ENCODE measurements at regions not wholly inside any gene's neighbourhood (a gene's known extent, or its start where the extent isn't known, plus 50 kb on each side); places are given as distances from the start of the nearest gene placed in this dataset.

DNA sequence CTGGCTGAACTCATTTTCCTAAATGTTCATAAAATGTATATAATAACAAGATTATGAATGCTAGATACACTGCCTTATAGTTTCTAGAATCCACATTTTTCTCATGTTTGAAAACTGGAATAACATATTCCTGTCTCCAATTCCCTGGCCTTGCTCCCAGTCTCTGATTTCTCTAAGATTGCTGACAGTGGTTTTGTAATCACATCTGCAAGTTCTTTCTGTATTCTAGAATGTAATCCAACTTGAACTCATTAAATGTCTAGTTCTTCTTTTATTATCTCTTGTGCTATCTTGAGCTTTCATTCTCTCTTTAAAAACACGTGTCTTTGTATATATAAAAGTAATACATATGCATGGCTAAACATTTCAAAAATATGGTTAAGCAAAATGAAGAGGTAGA, 215.2 kb upstream of the ADAMTS9 start:
- DNase-seq: no peak

DNA sequence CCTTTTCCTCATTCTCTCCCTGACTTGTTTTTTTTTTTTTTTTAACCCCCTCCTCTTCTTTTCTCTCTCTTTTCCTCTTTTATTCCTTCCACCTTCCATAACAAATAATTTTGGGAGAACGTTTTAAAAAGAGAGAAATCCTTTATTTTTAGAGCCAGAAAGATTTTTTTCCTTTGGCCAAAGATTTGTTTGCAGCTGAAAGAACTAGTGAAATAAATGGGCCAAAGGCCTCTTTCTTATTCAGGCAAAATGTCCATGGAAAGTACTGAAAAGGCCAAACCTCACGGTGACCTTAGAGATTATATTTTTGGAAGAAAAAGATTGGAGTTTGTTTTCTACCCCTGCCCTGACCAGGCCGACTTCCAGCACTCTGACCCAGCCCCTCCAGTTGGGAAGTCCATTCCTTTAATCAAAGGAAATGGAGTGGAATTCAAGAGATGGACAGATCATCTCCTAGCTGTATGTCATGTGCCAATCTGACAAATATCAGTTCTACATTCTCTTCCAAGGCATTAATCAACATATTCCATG, 214.3 kb upstream of the ADAMTS9 start:
- DNase-seq: no peak

DNA sequence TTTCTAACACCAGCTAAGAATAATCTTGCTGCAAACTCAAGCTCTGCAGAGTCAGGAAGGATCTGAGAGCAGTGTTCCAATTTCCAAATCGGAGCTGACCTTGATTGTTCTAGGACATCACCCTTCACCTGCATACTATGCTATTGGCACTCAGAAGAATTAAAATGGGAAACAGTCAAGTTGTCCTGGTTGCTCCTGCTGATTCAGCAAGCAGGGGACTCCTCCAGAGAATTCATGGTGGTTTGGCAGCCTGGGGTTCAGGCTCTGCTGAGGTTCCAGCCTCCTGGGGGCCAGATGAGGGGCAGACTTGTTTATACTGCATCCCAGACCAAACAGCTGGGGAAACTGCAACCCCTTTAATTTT, 213.7 kb upstream of the ADAMTS9 start:
- no peak for DNase-seq

DNA sequence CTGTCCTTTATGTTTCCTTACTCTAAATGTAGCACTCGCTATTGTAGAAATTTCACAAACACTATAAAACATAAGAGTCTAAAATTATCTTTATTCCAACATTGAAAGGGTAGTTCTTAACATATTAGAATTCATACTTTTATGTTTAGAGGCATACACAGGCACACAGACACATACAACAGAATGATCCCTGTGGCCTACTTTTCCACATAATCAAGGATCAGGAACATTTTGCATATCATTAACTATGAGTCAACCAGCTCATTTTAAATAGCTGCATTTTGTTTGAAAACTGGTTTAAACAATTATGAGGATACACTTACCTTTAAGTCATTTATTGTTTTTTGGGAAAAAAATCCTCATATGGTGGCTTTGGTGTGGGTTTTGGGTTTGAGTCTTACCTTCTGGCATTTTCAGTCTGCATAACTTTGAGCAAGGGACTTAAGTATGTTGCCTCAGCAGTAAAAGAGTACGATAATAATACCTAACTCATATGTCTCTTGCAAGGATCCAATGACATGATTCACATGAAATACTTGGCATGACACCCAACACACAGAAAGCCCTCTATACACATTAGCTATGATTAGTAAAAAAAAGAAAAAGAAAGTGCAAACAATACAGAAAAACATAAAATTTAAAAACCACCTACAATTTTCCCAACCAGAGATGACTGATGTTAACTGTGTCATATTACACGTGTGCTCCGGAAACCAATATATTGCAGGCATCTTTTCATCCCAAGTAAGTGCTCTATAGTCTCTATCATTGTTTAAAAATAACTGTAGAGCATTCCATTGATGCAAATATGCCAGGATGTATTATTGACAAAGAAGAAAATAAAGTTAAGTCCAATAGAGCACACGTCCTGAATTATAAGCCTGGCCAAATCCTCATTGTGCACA, 213.1 kb upstream of the ADAMTS9 start:
- DNase-seq: no peak

DNA sequence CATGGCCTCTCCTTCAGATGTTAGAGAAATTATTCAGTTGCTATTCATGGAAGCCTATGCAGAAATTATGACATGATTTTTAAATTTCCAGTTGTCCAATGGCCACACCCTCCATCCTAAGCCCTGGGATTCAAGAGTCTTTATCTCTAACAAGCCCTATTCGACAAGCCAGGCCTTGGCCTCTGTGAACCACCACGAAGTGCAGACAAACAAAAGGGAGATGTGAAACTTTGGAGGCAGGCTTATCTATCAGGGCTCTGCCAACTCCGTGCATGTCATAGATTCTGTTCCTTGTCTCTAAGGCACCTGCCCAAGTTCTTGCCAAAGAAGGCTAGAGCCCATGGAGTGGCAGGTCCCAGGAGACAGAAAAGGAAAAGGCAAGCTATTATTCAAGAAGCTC, 212.4 kb upstream of the ADAMTS9 start:
- DNase-seq: no peak

DNA sequence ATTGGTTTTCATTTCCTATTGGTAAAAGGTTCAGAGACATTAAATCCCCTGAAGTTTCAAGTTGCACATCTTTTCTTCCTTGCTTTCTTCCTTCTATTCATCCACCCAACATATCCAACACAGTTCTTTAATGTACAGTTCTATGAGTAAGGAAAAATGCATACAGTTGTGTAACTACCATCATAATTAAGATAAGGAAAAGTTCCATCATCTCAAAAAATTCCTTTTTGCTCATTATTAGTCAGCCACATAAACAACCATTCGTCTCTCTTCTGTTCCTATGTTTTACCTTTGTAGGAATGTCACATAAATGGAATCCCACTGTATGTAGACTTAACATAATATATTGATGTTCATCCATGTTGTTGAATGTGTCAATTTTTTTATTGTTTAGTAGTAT, 211.1 kb upstream of the ADAMTS9 start:
- no peak for DNase-seq

DNA sequence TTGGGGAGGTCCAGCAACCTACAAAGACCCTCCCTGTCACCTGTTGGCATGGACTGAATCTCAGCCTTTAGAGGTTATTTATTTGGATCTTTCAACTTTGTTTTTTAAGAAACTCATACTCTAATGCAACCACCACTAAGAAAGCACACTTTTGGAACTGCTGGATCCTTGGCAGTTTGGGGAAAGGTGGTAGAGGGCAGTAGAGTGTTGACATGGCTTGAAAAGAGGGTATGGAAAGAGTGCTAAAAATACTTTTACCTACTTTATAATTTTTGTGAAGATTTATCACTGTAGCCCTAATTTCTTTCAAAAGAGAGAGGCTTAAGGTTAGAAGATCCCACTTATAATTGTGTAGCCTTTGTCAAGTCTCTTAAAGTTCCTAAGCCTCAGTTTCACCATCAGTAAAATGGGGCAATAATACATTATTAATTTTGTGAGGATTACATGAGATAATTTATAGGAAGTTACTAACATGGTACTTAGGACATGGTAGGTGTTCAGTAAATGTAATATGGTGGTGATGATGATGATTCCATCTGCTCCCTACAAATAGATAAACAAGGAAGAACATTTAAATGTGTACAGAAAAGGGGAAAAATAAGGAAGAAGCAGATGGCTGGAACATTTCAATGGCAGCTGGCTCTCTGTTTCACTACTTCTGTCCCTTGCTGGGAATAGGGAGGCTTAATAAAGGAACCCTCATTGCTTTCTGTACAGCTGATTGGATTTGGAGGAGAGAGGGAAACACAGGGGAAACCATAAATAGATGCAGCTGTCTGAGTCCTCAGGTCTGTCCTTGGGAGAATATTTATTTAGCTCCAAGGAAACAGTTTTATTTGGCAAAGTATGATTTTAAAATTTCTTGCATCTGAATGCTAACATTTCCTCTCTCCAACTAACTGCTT, 208.4 kb upstream of the ADAMTS9 start:
- no peak for DNase-seq

DNA sequence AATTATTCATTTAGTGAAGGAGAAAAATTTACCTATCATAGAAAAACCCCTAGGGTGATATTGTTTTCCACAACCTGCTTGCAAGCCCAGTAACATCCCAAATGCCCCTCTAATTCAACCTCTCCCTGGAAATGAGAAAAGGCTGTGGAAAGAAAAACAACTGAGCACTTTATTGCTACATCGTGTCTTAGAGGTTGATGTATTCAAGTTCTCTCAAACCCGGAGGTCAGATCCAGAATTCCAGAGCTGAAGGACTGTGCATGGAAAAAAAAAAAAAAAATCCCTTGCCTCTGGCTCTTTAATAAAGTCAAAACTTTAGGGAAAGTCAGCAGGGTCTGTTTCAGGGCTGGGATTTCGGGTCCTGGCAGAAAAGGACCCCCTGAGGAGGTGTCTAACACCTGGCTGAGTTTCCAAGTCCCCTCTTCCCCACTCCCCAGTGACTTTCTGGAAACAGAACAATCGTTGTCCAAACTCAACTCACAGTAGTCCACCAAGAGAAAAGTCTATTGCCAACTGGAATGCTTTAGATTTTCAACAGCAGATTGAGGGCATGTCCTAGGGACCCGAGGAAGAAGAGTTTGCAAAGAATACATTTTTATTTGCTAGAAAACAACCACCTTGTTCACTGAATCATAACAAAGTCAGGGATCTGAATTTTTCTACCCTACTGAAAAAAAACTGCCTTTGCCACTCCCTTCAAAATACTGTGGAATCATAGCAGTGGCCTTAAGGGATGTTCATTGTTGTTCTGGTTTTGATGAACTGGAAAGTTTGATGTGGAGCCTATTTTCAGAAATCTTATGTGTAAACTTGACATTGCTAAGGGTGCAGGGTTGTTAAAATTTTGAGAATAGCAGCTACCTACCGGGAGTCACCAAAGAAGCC, 207.5 kb upstream of the ADAMTS9 start:
- no peak for DNase-seq

DNA sequence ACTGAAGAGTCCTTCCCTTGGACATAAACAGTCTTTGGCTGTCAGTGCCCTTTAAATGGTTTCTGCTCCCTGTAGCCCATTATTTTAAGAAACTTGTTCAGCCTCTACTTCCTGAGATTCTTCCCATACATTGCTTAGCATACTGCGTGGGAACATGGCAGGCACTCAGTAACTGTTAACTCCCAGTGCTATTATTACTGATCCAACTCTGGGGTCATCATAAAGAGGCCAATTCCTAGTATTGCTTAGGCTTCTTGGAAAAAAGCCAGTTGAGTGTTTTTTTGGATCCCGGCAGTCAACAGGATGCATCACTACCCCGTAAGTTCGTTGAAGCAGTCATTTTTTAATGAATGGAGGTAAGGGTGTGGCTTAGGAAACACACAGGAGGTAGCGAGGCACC, 206.2 kb upstream of the ADAMTS9 start:
- DNase-seq: no peak

DNA sequence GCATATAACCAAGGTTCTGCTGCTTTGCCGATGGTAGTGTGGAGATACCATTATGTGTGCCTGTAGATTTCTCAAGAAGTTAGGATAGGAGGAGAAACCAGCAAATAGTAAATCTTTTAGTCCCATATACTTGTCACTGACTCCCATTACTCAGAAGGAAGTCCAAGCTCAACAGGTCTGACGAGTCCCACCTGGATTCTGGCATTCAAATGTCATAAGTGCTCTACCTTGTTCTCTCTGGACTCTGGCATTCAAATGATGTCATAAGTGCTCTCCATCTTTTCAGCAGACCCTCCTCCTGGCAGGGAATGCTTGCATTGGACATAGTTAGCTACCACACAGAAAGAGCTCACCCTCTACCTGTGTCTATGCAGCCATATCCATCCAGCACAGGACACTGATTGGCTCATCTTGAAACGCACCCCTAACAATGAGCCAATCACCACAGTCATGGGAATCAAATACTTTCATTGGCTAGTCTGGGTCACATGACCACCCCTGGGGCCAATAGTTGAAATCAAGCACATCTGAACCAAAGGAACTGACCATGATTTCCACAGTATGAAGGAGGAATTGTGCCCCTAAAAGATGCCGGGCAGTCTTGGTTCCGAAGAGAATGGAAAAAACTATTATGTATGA, 205.0 kb upstream of the ADAMTS9 start:
- no peak for DNase-seq

DNA sequence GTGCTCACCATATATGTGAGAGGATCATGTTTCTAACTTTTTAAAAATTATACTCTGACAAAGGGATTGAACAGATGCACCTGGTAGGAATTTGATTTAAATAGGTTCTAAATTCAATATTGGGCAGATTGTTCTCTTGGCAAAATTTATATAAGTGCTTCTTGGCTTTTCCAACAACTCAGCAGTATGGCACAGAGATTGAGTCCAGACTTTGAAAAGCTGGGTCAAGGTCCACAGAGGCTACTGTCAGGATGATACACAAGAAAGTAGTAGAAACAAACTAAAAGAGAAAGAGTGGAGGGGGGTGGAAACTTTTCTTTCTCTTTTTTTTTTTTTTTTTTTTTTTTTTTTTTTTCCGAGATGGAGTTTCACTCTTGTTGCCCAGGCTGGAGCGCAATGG, 203.2 kb upstream of the ADAMTS9 start:
- DNase-seq: no peak

DNA sequence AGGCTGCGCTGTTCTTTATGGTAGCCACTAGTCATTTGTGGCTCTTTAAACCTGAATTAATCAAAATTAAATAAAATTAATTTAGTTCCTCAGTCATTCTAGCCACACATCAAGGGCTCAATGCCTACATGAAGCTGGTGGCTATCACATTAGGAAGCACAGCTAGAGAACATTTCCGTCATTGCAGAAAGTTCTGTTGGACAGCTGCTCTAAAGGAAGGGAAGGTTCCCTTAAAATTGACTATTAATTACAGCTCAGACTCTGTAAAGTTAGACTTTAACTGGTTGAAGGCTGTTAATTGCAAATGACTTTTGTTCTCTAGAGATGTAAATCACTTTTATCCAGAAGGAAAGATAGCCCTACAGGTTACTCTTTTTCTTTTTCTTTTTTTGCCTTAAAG, 202.7 kb upstream of the ADAMTS9 start:
- DNase-seq: no peak

DNA sequence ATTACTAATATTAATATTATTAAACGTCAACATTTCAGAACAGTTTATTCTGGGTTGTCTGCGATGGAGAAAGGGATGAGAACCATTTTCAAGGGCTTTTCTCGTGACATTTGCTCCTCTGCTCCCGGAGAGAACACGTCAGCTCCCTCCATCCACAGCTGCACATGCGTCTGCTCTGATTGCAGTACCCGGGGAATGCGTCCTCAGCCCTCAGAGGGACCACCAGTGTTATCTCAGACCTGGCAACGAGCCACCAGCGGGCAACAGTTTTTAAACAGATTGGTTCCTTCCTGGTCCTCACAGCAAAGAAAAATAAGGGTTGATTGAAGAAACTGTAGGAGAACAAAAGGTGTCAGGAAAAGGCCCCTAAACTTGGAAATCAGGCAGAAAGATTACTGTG, 202.2 kb upstream of the ADAMTS9 start:
- no peak for DNase-seq

DNA sequence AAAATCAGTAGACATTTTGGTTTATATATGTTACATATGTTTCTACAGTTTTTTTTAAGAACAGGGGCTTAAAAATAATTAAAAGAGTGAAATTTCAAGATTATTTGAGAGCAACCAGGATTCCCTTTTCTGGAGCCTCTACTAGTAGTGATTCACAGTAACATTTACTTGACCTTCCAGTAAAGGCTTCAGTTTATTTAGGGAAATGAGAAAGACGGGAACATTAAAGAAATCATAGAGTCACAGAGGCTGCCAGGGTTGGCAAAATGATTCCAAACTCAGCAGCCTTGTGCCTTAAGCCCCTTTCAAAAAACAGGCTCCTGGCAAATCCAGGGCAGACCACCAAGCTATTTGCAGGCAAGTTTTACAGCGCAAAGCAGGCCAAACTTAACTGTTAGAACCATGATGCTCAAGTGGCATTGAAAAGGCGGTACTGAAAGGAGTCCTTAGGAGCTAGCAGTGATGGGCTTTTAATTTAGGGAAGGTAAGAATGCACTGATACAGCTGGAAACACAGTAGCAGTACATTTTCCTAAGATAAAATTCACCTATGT, 201.1 kb upstream of the ADAMTS9 start:
- no peak for DNase-seq

DNA sequence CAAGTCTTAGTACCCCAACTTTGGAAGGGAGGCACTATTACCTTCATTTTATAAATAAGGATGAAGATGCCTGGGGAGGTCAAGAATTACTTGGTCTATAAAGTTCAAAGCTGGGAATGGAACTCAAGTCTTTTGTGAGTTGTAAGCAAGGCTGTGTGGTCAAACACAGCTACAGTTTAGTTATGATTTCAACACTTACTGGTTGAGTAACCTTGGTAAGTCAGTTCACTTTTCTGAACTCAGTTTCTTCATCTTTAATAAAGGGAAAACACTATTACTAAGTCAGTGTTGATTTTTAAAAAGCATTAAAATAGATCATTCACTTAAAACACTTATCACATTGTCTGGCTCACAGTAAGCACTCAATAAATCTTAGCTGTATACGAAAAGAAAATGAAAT, 200.4 kb upstream of the ADAMTS9 start:
- DNase-seq: no peak

DNA sequence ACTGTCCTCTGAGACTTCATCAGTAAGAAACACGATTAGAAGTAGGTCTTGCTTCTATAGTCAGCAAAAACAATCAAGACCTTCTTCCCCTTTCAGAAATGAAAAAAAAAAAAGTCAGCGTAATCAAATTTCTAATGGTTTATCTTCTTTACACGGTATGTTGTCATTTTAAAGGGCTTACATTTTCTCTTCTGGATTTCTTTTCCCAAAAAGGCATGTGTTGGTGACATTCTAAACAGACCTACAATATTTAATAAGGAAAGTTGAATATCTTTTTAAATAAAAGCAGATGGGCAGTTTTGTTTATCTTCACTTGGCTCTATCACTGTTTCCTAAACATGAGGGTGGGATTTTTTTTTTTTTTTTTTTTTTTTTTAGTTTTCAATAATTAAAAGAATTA, 197.3 kb upstream of the ADAMTS9 start:
- no peak for DNase-seq

DNA sequence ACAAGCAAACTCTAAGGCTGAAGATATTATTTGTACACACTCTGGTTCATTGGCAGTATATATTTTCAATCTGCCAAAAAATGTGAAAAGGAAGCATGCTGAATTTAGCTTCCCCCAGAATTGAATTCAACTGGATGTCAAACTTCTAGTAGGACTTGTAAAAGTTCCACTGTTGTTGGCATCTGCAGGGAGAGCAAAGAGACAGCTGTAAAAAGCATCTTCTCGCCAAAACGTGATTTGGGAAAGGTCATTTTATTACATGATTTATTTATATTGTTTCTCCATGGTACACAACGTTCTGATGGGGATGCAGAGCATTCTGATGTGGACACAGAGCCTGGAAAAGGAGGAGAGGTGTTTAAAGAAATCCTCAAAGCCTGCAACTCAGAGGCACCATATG, 196.7 kb upstream of the ADAMTS9 start:
- DNase-seq: no peak

DNA sequence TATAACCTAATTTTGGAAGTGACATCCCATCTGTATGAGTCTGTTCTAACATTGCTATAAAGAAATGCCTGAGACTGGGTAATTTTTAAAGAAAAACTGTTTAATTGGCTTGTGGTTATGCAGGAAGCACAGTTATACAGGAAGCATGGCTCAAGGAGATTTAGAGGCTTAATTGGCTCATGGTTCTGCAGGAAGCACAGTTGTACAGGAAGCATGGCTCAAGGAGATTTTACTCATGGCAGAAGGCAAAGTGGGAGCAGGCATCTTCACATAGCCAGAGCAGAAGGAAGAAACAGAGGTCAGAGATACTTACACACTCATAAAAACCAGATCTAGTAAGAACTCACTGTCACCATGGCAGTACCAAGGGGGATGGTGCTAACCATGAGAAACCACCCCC, 193.1 kb upstream of the ADAMTS9 start:
- DNase-seq: no peak

DNA sequence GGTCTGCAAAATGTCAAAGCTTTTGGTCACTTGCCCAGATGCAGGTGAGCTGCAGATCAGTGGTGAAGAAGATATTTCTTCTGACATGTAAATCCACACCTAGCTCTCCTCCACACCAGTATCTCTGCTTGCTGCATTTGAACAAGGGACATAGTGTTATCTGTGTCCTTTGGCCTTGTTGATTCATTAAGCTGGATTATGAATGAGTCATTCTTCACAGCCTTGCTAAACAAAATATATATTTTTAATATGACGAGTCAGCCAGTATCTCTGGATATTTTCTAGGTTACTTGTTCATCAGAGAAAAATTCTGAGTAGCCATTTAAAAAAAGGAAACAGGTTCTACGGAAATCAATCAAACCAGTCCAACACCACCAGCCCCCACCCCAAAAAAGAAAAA, 190.6 kb upstream of the ADAMTS9 start:
- DNase-seq: no peak

DNA sequence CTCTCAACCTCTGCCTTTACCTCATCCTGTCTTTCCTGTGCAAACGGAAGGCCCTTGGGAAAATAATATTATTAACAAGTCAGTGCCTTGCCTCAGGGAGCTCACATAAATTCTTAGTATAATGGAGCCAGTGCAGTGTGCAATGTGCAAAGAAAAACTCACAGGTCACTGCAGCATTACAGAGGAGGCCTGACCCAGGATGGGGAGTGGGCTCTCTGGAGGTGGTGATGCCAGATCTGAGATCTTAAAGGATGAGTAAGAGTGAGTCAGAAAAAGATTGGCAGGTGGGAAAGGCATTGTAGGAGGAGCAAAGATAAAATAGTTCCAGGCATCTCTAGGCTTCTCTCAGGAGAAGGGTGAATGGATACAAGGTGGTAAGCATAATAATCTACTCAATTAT, 185.6 kb upstream of the ADAMTS9 start:
- no peak for DNase-seq

DNA sequence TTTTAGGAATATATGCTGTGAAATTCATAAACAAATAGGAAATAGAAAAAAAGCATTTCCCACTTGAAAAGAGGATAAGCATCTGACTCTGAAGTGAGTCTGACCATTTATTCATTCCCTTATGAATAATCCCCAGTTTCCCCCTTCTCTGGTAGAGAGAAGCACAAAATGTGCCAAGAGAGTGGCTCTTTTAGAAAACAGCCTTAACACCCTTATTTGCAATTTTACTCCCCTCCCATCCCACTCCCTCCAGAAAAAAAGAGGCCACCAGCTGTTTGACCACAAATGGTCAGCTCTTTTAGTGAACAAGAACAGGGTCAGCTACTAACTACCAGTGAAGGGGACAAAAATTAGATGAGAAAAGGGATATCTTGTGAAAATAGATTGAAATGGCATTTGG, 184.5 kb upstream of the ADAMTS9 start:
- no peak for DNase-seq

DNA sequence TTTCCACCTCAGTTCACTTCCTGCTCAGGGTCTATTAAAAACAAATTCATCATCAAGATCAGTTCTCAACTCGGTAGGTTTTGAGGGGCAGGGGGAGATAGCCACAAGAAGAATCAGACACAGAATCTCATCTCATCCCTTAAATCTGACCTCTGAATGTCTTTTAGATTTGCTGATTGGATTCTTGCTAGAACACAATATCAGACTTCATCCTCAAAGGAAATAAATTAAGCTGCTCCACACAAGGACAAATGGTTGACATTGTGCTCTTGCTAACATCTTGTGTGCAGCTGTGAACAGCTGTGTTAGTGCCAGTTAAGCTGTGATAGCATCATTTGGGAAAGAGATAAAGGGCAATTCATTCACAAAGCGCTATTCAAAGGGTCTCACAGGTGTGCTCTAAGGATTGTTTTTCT, 184.0 kb upstream of the ADAMTS9 start:
- no peak for DNase-seq
